Stimulated activated naive CD8-positive, alpha-beta T cell treated with anti-CD3 and anti-CD28 coated beads, Interleukin-15, Interleukin-2, amounts not matched to agents 100 U/mL and 50 U/mL, for 24 hours (primary cell): ENCODE measurements at regions not wholly inside any gene's neighbourhood (a gene's known extent, or its start where the extent isn't known, plus 50 kb on each side); places are given as distances from the start of the nearest gene placed in this dataset.

ENCODE experiments used
- ATAC-seq: fragments of 150-1000 bp; cut with Tn5 transposase; one replicate; pipeline ENCODE4 v1.10.0; 2021
- DNase-seq: peaks from one replicate; pipeline ENCODE4 v3.0.0; 2021

- no peak for ATAC-seq
- no peak for DNase-seq
Observed at GRCh38 chr20:24763386-24764026, 185.6 kb upstream of the CST7 start.

GRCh38 chr20:24764027-24764793 lies 184.9 kb upstream of the CST7 start:
- DNase-seq: no peak
- no peak for ATAC-seq

GRCh38 chr20:24764794-24765202 lies 184.3 kb upstream of the CST7 start:
- DNase-seq (no peak), ATAC-seq (no peak)

GRCh38 chr20:24765316-24766142 lies 183.5 kb upstream of the CST7 start:
- DNase-seq (no peak), ATAC-seq (no peak)

- DNase-seq (no peak), ATAC-seq (no peak)
Observed at GRCh38 chr20:24766143-24766527, 182.9 kb upstream of the CST7 start.

- ATAC-seq (no peak), DNase-seq (no peak)
Observed at GRCh38 chr20:24766826-24767622, 182.0 kb upstream of the CST7 start.

GRCh38 chr20:24767623-24768100 lies 181.4 kb upstream of the CST7 start:
- no peak for DNase-seq
- no peak for ATAC-seq

- DNase-seq: no peak
- ATAC-seq: no peak
Observed at GRCh38 chr20:24768201-24768636, 180.8 kb upstream of the CST7 start.

- DNase-seq (no peak), ATAC-seq (no peak)
Observed at GRCh38 chr20:24768713-24769601, 180.1 kb upstream of the CST7 start.

- DNase-seq: no peak
- no peak for ATAC-seq
Observed at GRCh38 chr20:24769878-24770627, 179.0 kb upstream of the CST7 start.

- ATAC-seq: no peak
- DNase-seq: no peak
Observed at GRCh38 chr20:24770628-24771541, 178.2 kb upstream of the CST7 start.

GRCh38 chr20:24771542-24772061 lies 177.5 kb upstream of the CST7 start:
- ATAC-seq (no peak), DNase-seq (no peak)

- no peak for ATAC-seq
- no peak for DNase-seq
Observed at GRCh38 chr20:24772667-24773066, 176.4 kb upstream of the CST7 start.

- ATAC-seq: no peak
- DNase-seq: no peak
Observed at GRCh38 chr20:24773168-24773567, 175.9 kb upstream of the CST7 start.

GRCh38 chr20:24773751-24774201 lies 175.3 kb upstream of the CST7 start:
- DNase-seq (peak; percentile 11), ATAC-seq (peak; percentile 79)

- DNase-seq (no peak), ATAC-seq (no peak)
Observed at GRCh38 chr20:24775966-24776365, 173.1 kb upstream of the CST7 start.

GRCh38 chr20:24776755-24777271 lies 172.3 kb upstream of the CST7 start:
- DNase-seq (no peak), ATAC-seq (no peak)

- DNase-seq (no peak), ATAC-seq (no peak)
Observed at GRCh38 chr20:24777746-24778145, 171.3 kb upstream of the CST7 start.
